ENCODE measurements at regions not wholly inside any gene's neighbourhood (a gene's known extent, or its start where the extent isn't known, plus 50 kb on each side); places are given as distances from the start of the nearest gene placed in this dataset.
A peak's percentile ranks its signal among the peaks of the same experiment; 100 is the strongest.
"Not testable (repeated sequence)": the region's sequence is repeated elsewhere in the genome, so short reads cannot be mapped to it uniquely, and the experiment has no call there.

- no peaks in the 10 kb centered on the region for H3K36me3 ChIP-seq (ENCODE audit: control insufficient read depth, insufficient read depth, low read length, severe bottlenecking)
- no peak overlapping the region for H3K4me3 ChIP-seq (ENCODE audit: low read length)
- no peak overlapping the region for H3K9ac ChIP-seq (ENCODE audit: low read length)
- peak; percentile 33 for DNase-seq (ENCODE audit: low read depth)
- H3K4me1 ChIP-seq (ENCODE audit: control insufficient read depth, insufficient read depth, low read length), result peaks cover 10% of the 10 kb centered on the region
- H3K9me3 ChIP-seq (ENCODE audit: control insufficient read depth, low read length), result no peaks in the 10 kb centered on the region
- no peaks in the 10 kb centered on the region for H3K27me3 ChIP-seq (replicated peaks; ENCODE audit: control insufficient read depth, insufficient read depth, low read length)
Measured at GRCh38 chr2:138086576-138086975, 122.3 kb downstream of the HNMT start.

DNA sequence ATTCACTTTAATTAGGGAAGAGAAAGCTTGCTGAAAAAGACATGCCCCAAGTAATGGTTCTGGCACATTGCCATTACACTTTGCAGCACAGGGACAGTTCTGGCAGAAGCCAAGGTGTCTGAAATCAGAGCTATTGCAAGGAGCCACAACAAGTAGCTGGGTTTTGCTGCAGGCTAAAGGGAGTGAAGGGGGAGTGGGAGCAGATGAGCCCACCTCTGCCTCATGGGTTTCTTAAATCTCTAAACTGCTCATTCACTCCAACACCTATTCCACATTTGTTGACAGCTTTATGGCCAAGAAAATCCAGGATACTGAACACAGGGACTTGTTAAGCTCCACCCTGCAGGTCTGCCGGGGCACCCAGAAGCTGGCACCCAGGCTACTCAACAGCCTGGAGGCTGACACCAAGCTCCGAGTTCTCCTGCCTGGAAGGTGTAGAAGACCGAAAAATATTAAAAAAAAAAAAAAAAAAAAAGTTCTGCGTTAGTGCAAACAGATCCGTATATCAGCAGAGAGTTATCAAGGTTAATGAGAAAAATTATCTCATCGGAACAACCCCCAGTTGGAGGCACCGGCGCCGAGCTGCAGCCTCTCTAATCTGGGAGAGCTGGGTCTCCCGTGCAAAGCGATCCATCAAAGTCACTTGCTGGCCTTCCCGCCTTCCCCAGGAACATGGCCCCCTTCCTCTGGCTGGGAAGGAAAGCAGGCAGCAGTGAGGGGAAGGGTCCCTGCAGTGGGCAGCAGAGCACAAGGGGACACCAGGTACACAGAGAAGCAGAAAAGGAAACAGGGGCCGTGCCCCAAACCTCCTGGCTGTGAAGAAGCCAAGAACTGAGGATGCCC, 123.7 kb downstream of the HNMT start:
- H3K36me3 ChIP-seq (ENCODE audit: control insufficient read depth, insufficient read depth, low read length, severe bottlenecking), result no peaks in the 10 kb centered on the region
- no peaks in the 10 kb centered on the region for H3K9me3 ChIP-seq (ENCODE audit: control insufficient read depth, low read length)
- peaks cover 10% of the 10 kb centered on the region for H3K4me1 ChIP-seq (ENCODE audit: control insufficient read depth, insufficient read depth, low read length)
- DNase-seq (ENCODE audit: low read depth), result no peak
- no peak overlapping the region for H3K4me3 ChIP-seq (ENCODE audit: low read length)
- H3K27me3 ChIP-seq (replicated peaks; ENCODE audit: control insufficient read depth, insufficient read depth, low read length), result no peaks in the 10 kb centered on the region
- no peak overlapping the region for H3K9ac ChIP-seq (ENCODE audit: low read length)

- Histone ChIP-seq H3K4me1 (ENCODE audit: control insufficient read depth, insufficient read depth, low read length) (peaks cover 10% of the 10 kb centered on the region), H3K36me3 (ENCODE audit: control insufficient read depth, insufficient read depth, low read length, severe bottlenecking) (no peaks in the 10 kb centered on the region), H3K9ac (ENCODE audit: low read length) (no peak overlapping the region), H3K9me3 (ENCODE audit: control insufficient read depth, low read length) (no peaks in the 10 kb centered on the region), H3K4me3 (ENCODE audit: low read length) (no peak overlapping the region), H3K27me3 (replicated peaks; ENCODE audit: control insufficient read depth, insufficient read depth, low read length) (no peaks in the 10 kb centered on the region)
- DNase-seq (ENCODE audit: low read depth), result peak; percentile 35
Measured at GRCh38 chr2:138090330-138090729, 126.1 kb downstream of the HNMT start.

- Histone ChIP-seq H3K4me3 (ENCODE audit: low read length) (no peak overlapping the region), H3K9ac (ENCODE audit: low read length) (no peak overlapping the region), H3K27me3 (replicated peaks; ENCODE audit: control insufficient read depth, insufficient read depth, low read length) (no peaks in the 10 kb centered on the region), H3K4me1 (ENCODE audit: control insufficient read depth, insufficient read depth, low read length) (no peaks in the 10 kb centered on the region), H3K9me3 (ENCODE audit: control insufficient read depth, low read length) (no peaks in the 10 kb centered on the region), H3K36me3 (ENCODE audit: control insufficient read depth, insufficient read depth, low read length, severe bottlenecking) (no peaks in the 10 kb centered on the region)
- no peak for DNase-seq (ENCODE audit: low read depth)
Measured at GRCh38 chr2:138093455-138093854, 129.2 kb downstream of the HNMT start.

DNA sequence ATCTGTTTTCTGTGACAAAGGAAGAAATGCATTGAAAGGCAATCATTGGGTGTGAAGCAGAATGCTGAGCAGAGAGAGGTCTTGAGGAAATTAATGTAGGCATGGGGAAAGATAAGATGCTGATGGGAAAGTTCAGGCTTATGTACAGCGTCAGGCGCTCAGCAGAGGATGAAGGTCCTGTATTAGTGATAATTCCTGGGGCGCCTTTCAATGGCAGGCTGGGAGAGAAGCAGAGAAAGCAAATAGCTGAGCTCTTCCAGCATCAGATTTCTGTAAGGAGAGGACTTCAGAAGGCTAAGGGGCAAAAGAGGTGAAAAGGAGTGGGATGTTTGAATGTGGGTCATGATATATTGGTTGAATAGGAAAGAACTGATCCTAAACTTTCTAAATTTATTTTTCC, 129.8 kb downstream of the HNMT start:
- no peaks in the 10 kb centered on the region for H3K36me3 ChIP-seq (ENCODE audit: control insufficient read depth, insufficient read depth, low read length, severe bottlenecking)
- no peaks in the 10 kb centered on the region for H3K4me1 ChIP-seq (ENCODE audit: control insufficient read depth, insufficient read depth, low read length)
- H3K9ac ChIP-seq (ENCODE audit: low read length), result no peak overlapping the region
- H3K4me3 ChIP-seq (ENCODE audit: low read length), result no peak overlapping the region
- H3K27me3 ChIP-seq (replicated peaks; ENCODE audit: control insufficient read depth, insufficient read depth, low read length), result no peaks in the 10 kb centered on the region
- DNase-seq (ENCODE audit: low read depth), result no peak
- H3K9me3 ChIP-seq (ENCODE audit: control insufficient read depth, low read length), result no peaks in the 10 kb centered on the region

DNA sequence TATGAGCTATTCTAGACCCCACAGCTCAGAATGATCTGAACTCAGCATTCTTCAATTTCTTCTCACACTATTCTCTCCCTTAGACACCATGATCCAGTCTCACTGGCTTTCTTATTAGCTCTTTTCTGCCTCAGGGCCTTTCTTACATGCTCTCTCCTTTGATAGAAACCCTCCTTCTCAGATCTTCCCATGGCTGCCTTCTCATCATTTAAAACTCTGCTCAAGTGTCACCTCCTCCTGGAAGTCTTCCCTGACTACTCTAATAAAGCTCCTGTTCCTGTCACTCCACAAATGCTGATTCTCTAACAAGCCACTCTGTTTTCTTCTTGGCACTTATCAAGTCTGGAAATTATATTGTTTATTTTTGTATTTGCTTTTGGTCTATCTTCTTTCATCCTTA, 131.1 kb downstream of the HNMT start:
- H3K4me1 ChIP-seq (ENCODE audit: control insufficient read depth, insufficient read depth, low read length), result no peaks in the 10 kb centered on the region
- no peaks in the 10 kb centered on the region for H3K36me3 ChIP-seq (ENCODE audit: control insufficient read depth, insufficient read depth, low read length, severe bottlenecking)
- H3K9me3 ChIP-seq (ENCODE audit: control insufficient read depth, low read length), result no peaks in the 10 kb centered on the region
- H3K4me3 ChIP-seq (ENCODE audit: low read length), result no peak overlapping the region
- H3K27me3 ChIP-seq (replicated peaks; ENCODE audit: control insufficient read depth, insufficient read depth, low read length), result no peaks in the 10 kb centered on the region
- DNase-seq (ENCODE audit: low read depth), result no peak
- no peak overlapping the region for H3K9ac ChIP-seq (ENCODE audit: low read length)

DNA sequence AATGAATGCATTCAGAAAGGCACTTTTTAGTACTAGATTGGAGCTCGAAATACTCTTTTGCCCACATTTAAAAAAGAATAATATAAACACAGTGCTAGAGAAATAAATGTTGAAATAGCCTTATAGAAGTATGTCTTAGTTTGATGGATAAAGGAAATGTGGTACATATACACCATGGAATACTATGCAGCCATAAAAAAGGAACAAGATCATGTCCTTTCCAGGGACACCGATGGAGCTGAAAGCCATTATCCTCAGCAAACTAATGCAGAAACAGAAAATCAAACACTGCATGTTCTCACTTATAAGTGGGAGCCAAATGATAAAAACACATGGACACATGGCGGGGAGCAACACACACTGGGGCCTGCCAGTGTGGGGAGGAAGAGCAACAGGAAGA, 135.0 kb downstream of the HNMT start:
- not testable (repeated sequence) for H3K27me3 ChIP-seq (replicated peaks; ENCODE audit: control insufficient read depth, insufficient read depth, low read length); H3K36me3 ChIP-seq (ENCODE audit: control insufficient read depth, insufficient read depth, low read length, severe bottlenecking); DNase-seq (ENCODE audit: low read depth); H3K9me3 ChIP-seq (ENCODE audit: control insufficient read depth, low read length); H3K9ac ChIP-seq (ENCODE audit: low read length); H3K4me3 ChIP-seq (ENCODE audit: low read length)
- H3K4me1 ChIP-seq (ENCODE audit: control insufficient read depth, insufficient read depth, low read length), result peaks cover 13% of the 10 kb centered on the region

- Histone ChIP-seq H3K27me3 (replicated peaks; ENCODE audit: control insufficient read depth, insufficient read depth, low read length) (no peaks in the 10 kb centered on the region), H3K4me3 (ENCODE audit: low read length) (no peak overlapping the region), H3K9ac (ENCODE audit: low read length) (no peak overlapping the region), H3K4me1 (ENCODE audit: control insufficient read depth, insufficient read depth, low read length) (peaks cover 13% of the 10 kb centered on the region), H3K36me3 (ENCODE audit: control insufficient read depth, insufficient read depth, low read length, severe bottlenecking) (no peaks in the 10 kb centered on the region), H3K9me3 (ENCODE audit: control insufficient read depth, low read length) (no peaks in the 10 kb centered on the region)
- DNase-seq (ENCODE audit: low read depth), result no peak
Measured at GRCh38 chr2:138101718-138102117, 137.4 kb downstream of the HNMT start.

- H3K27me3 ChIP-seq (replicated peaks; ENCODE audit: control insufficient read depth, insufficient read depth, low read length), result no peaks in the 10 kb centered on the region
- no peak overlapping the region for H3K9ac ChIP-seq (ENCODE audit: low read length)
- H3K36me3 ChIP-seq (ENCODE audit: control insufficient read depth, insufficient read depth, low read length, severe bottlenecking), result no peaks in the 10 kb centered on the region
- no peak for DNase-seq (ENCODE audit: low read depth)
- no peaks in the 10 kb centered on the region for H3K9me3 ChIP-seq (ENCODE audit: control insufficient read depth, low read length)
- H3K4me3 ChIP-seq (ENCODE audit: low read length), result no peak overlapping the region
- H3K4me1 ChIP-seq (ENCODE audit: control insufficient read depth, insufficient read depth, low read length), result peaks cover 17% of the 10 kb centered on the region
Measured at GRCh38 chr2:138102664-138103063, 138.4 kb downstream of the HNMT start.

- H3K4me1 ChIP-seq (ENCODE audit: control insufficient read depth, insufficient read depth, low read length), result peaks cover 17% of the 10 kb centered on the region
- no peak overlapping the region for H3K9ac ChIP-seq (ENCODE audit: low read length)
- DNase-seq (ENCODE audit: low read depth), result no peak
- H3K27me3 ChIP-seq (replicated peaks; ENCODE audit: control insufficient read depth, insufficient read depth, low read length), result no peaks in the 10 kb centered on the region
- no peaks in the 10 kb centered on the region for H3K9me3 ChIP-seq (ENCODE audit: control insufficient read depth, low read length)
- H3K4me3 ChIP-seq (ENCODE audit: low read length), result no peak overlapping the region
- H3K36me3 ChIP-seq (ENCODE audit: control insufficient read depth, insufficient read depth, low read length, severe bottlenecking), result no peaks in the 10 kb centered on the region
Measured at GRCh38 chr2:138103156-138103555, 138.9 kb downstream of the HNMT start.

GRCh38 chr2:138104071-138104470, 139.8 kb downstream of the HNMT start:
- no peak for DNase-seq (ENCODE audit: low read depth)
- Histone ChIP-seq H3K27me3 (replicated peaks; ENCODE audit: control insufficient read depth, insufficient read depth, low read length) (no peaks in the 10 kb centered on the region), H3K36me3 (ENCODE audit: control insufficient read depth, insufficient read depth, low read length, severe bottlenecking) (no peaks in the 10 kb centered on the region), H3K9ac (ENCODE audit: low read length) (no peak overlapping the region), H3K4me1 (ENCODE audit: control insufficient read depth, insufficient read depth, low read length) (peaks cover 17% of the 10 kb centered on the region), H3K4me3 (ENCODE audit: low read length) (no peak overlapping the region), H3K9me3 (ENCODE audit: control insufficient read depth, low read length) (no peaks in the 10 kb centered on the region)

DNA sequence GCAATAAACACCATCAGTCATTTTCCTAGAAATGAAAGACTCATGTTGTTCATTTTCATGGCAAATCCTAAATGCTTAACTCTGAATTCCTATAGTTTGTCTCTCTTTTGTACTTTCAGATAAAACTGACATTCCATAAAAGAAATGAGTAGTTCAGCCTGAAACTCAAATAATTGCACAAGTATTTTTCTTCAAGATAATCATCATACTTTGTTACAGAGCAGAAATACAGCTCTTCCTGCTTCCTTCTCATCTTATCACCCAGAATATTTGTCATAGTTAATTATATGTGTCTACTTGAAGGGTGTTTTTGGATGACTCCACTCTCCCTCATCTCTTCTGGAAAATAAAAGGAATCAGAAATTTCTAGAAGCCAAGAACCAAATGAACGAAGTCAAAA, 141.1 kb downstream of the HNMT start:
- Histone ChIP-seq H3K4me1 (ENCODE audit: control insufficient read depth, insufficient read depth, low read length) (peaks cover 17% of the 10 kb centered on the region), H3K9me3 (ENCODE audit: control insufficient read depth, low read length) (no peaks in the 10 kb centered on the region), H3K9ac (ENCODE audit: low read length) (no peak overlapping the region), H3K36me3 (ENCODE audit: control insufficient read depth, insufficient read depth, low read length, severe bottlenecking) (no peaks in the 10 kb centered on the region), H3K4me3 (ENCODE audit: low read length) (no peak overlapping the region), H3K27me3 (replicated peaks; ENCODE audit: control insufficient read depth, insufficient read depth, low read length) (no peaks in the 10 kb centered on the region)
- DNase-seq (ENCODE audit: low read depth), result peak; percentile 48

All from adipocyte (in vitro differentiated cells).